Testis (tissue), 2 donors: ENCODE measurements at regions not wholly inside any gene's neighbourhood (a gene's known extent, or its start where the extent isn't known, plus 50 kb on each side); places are given as distances from the start of the nearest gene placed in this dataset.

Experiments
- DNase-seq: peaks from one replicate; pipeline ENCODE4 v3.0.0-alpha.2; 2019
- H3K27ac ChIP-seq, 2 donors: fragments of 200-600 bp; sonication (generic); one replicate each; pipeline ENCODE4 v1.5.1; 2019
- H3K27me3 ChIP-seq: fragments of 200-600 bp; sonication (generic); one replicate; pipeline ENCODE4 v1.5.1; 2019
- H3K36me3 ChIP-seq: fragments of 200-600 bp; sonication (generic); one replicate; pipeline ENCODE4 v1.5.1; 2017; ENCODE audit warnings: low read depth; ENCODE audit errors: missing control alignments
- H3K4me1 ChIP-seq: fragments of 200-600 bp; sonication (generic); one replicate; pipeline ENCODE4 v1.5.1; 2019
- H3K4me3 ChIP-seq, 2 donors: fragments of 200-600 bp; sonication (generic); one replicate each; pipeline ENCODE4 v1.5.1; 2017 to 2019
- H3K9me3 ChIP-seq: fragments of 200-600 bp; sonication (generic); one replicate; pipeline ENCODE4 v1.5.1; 2017
- CTCF ChIP-seq, 3 experiments: fragments of 450-650 bp in 2 of 3; fragments of 200-600 bp in 1 of 3; sonication (generic) in 1 of 3; IDR thresholded peaks; one replicate each; pipeline ENCODE4 v1.5.1; 2016 to 2019; ENCODE audit warnings: antibody characterized with exemption in 3 of 3, mild to moderate bottlenecking in 2 of 3, moderate library complexity in 1 of 3
- POLR2A ChIP-seq: fragments of 450-650 bp; IDR thresholded peaks from one replicate; pipeline ENCODE4 v1.6.1; 2017; ENCODE audit warnings: antibody characterized with exemption, mild to moderate bottlenecking, moderate library complexity
- WGBS, 2 donors: methylation state at CpG; one replicate each; pipeline ENCODE4 v1.1.5; 2018; 5-methylcytosine and 5-hydroxymethylcytosine counted together
- intact Hi-C: fragments of 100-400 bp; cut with DNase I; formaldehyde crosslinking; loops from one replicate; pipeline ENCODE4 v1.15.1; 2023; ENCODE audit warnings: low total_unique reads
- small RNA-seq, 2 donors: library from RNA; depleted of rRNA; stranded (forward); fragments of <200 nt; gene quantifications; one replicate each; pipeline ENCODE3, GENCODE V24; 2016

- DNase-seq = no peak
- WGBS, 2 donors = 94% methylated on average over 5 of the region's 5 CpGs
- Histone ChIP-seq H3K27ac (no peak overlapping the region), H3K4me3 (no peak overlapping the region), H3K9me3 (no peaks in the 10 kb centered on the region), H3K27me3 (no peaks in the 10 kb centered on the region), H3K36me3 (no peaks in the 10 kb centered on the region), H3K4me1 (peaks cover 74% of the 10 kb centered on the region)
- intact Hi-C loops = no loop called here
- TF ChIP-seq POLR2A = no peak
Measured at GRCh38 chr14:76922092-76922491, 95.9 kb downstream of the LRRC74A start.

DNA sequence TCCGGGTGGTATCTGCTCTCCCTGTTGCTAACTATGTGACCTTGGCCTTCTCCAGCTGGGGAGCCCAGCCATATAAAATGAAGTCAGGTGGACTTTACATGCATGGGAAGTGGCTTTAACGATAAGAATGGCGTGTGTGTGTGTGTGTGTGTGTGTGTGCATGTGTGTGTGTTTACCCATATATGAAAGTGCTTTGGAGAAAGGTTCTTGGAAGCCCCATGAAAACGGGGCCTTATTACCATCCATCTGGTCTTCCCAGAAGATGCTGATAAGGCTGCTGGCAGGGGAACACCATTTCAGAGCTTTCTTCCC is 94.8 kb downstream of the LRRC74A start:
- intact Hi-C loops = no loop called here
- no peak for TF ChIP-seq CTCF (IDR thresholded peaks at IDR 0.05)
- no peak for TF ChIP-seq POLR2A
- 0 to 50% methylated on average over 1 to 4 of the region's 4 CpGs for WGBS, 2 donors
- no peak overlapping the region for H3K4me3 ChIP-seq
- no peaks in the 10 kb centered on the region for H3K27me3 ChIP-seq
- no peaks in the 10 kb centered on the region for H3K36me3 ChIP-seq
- H3K9me3 ChIP-seq = no peaks in the 10 kb centered on the region
- peaks cover 74% of the 10 kb centered on the region for H3K4me1 ChIP-seq
- H3K27ac ChIP-seq = no peak overlapping the region
- no peak for DNase-seq

DNA sequence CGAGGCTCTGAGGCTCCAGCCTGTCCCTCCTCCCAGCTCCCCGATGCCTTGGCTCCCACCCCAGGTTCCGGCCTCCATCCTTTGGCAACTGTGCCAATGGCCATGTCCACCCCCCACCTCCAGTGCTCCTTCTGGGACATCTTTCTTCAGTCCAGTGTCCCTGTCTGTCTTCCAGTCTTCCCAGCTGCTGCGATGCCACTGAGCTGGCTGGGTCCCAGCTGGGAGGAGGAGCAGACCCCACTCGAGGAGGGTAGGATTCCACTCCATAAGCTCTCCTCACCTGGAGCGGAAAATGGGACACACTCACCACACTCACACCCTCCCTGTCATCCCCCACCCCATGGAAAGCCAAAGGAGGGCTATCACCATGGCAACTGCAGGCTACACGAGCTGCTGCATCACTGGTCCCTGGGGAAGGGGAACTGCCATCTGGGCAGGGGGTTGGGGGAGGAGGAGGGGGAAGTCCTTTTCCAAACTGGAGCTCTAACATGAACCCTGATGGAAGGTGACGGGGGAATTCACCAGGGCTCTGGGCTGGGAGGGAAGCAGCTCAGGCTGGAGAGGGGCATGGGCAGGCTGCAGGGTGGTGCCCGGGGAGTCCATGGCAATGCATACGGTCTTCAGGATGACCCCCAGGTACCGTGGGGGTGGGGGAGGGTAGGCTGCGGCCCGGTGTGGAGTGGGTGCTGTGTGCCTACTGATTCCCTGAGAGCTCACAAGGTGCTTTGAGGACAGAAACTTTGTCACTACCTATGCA is 94.3 kb downstream of the LRRC74A start:
- TF ChIP-seq CTCF (IDR thresholded peaks at IDR 0.05) = no peak
- TF ChIP-seq POLR2A = no peak
- no peaks in the 10 kb centered on the region for H3K27me3 ChIP-seq
- WGBS, 2 donors = 42 to 66% methylated on average over 6 to 13 of the region's 13 CpGs
- H3K4me3 ChIP-seq = no peak overlapping the region
- H3K9me3 ChIP-seq = no peaks in the 10 kb centered on the region
- no peaks in the 10 kb centered on the region for H3K36me3 ChIP-seq
- H3K4me1 ChIP-seq = peaks cover 74% of the 10 kb centered on the region
- peak overlapping the region in 1 of 2 donors; percentile 69 for H3K27ac ChIP-seq
- intact Hi-C loops = no loop called here
- DNase-seq = no peak

- Histone ChIP-seq H3K27me3 (no peaks in the 10 kb centered on the region), H3K27ac (peak overlapping the region; percentile 69 to 77), H3K36me3 (no peaks in the 10 kb centered on the region), H3K4me3 (no peak overlapping the region), H3K4me1 (peaks cover 67% of the 10 kb centered on the region), H3K9me3 (no peaks in the 10 kb centered on the region)
- intact Hi-C loops = loop anchor here (5.0 kb wide), 1 partner anchor 123 kb away; no protein-coding TSS in a partner anchor
- WGBS, 2 donors = 30 to 50% methylated on average over 18 to 21 of the region's 21 CpGs
- peak; percentile 34 for DNase-seq
- TF ChIP-seq CTCF (IDR thresholded peaks at IDR 0.05) (no peak), POLR2A (no peak)
Measured at GRCh38 chr14:76919431-76920330, 93.5 kb downstream of the LRRC74A start.

Small RNA genes lying in the stretch of these regions (small RNA-seq; reads per million reads assigned to genes)
- gene RN7SL356P = 0 reads per million in 2 donors
